GM12864 (cell line): ENCODE measurements at regions not wholly inside any gene's neighbourhood (a gene's known extent, or its start where the extent isn't known, plus 50 kb on each side); places are given as distances from the start of the nearest gene placed in this dataset.

Experiments used
- DNase-seq: peaks from one replicate; pipeline ENCODE4 v3.0.0-alpha.2; 2011; ENCODE audit warnings: low read depth
- H3K4me3 ChIP-seq: 2 replicates; pipeline ENCODE4 v1.5.1; 2011; ENCODE audit warnings: mild to moderate bottlenecking, low read depth, low read length, control low read depth
- TF ChIP-seq, protein P1 (sequence below): IDR thresholded peaks from 2 replicates; pipeline ENCODE4 v1.5.1; 2011; ENCODE audit warnings: low read depth, mild to moderate bottlenecking, moderate library complexity, low read length, control low read depth, inconsistent platforms; ENCODE audit errors: missing control alignments

DNA sequence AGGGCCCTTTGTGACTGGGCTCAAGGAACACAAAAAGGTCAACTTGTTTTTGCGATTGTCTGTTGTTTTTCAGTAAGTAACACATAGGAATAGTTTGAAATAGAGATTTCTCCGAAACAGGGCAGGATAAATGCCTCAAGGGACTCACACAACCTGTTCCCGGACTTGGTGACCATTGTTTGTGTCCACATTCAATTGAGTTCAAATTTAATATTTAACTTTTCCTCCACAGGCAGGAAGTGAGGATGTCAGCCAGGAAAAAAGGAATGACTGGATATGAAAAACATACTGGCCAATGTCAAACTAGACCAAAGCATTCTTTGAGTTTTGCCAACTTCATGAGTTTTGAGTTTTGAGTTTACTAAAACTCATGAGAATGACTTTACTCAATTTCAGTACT is 72.7 kb downstream of the SPATA31C2 start:
- TF ChIP-seq, protein P1, sequence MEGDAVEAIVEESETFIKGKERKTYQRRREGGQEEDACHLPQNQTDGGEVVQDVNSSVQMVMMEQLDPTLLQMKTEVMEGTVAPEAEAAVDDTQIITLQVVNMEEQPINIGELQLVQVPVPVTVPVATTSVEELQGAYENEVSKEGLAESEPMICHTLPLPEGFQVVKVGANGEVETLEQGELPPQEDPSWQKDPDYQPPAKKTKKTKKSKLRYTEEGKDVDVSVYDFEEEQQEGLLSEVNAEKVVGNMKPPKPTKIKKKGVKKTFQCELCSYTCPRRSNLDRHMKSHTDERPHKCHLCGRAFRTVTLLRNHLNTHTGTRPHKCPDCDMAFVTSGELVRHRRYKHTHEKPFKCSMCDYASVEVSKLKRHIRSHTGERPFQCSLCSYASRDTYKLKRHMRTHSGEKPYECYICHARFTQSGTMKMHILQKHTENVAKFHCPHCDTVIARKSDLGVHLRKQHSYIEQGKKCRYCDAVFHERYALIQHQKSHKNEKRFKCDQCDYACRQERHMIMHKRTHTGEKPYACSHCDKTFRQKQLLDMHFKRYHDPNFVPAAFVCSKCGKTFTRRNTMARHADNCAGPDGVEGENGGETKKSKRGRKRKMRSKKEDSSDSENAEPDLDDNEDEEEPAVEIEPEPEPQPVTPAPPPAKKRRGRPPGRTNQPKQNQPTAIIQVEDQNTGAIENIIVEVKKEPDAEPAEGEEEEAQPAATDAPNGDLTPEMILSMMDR: no peak
- H3K4me3 ChIP-seq: no peak overlapping the region
- no peak for DNase-seq

DNA sequence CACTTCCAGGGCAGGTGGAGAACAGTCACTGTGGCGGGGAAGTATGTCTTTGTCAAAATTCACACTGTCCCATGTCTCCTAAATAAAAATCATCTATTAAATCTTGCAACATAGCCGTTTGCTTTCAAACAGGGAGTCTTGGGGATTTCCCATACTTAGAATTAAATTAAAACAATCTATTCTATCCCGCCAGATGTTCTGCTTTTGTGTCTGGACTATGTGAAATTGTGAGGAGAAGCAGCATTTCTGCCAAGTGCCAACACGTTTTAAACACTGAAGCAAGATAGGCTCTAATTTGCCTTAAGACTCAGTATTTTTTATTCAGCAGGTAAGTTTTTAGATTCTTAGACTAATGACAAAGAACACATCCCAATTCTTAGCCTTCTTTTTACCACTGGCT is 73.7 kb downstream of the SPATA31C2 start:
- TF ChIP-seq, protein P1: no peak
- H3K4me3 ChIP-seq: no peak overlapping the region
- DNase-seq: no peak

- TF ChIP-seq, protein P1: no peak
- H3K4me3 ChIP-seq: no peak overlapping the region
- no peak for DNase-seq
Measured at GRCh38 chr9:88060746-88061145, 77.5 kb downstream of the SPATA31C2 start.

DNA sequence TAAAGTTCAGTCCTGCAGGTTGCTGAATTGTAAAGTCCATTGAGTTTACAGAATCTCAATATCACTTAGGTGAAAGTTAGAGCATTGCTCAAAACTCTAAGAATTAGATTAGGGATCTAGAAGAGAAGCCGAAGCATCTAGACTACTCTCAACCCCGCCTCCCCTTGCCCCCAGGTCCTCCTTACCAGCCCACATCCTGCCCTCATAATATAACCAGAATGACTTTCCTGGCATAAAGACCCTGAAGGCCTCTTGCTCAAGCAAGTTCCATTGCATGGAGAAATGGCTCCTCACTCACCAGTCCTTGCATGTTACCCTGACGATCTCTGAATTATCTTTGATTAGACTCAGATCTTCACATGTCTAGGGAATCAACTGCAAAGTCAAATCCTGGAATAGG is 78.8 kb downstream of the SPATA31C2 start:
- DNase-seq: no peak
- TF ChIP-seq, protein P1: no peak
- H3K4me3 ChIP-seq: no peak overlapping the region

GRCh38 chr9:88056876-88057275 is 81.4 kb downstream of the SPATA31C2 start:
- no peak for DNase-seq
- no peak overlapping the region for H3K4me3 ChIP-seq
- TF ChIP-seq, protein P1: no peak

- no peak overlapping the region for H3K4me3 ChIP-seq
- TF ChIP-seq, protein P1: no peak
- no peak for DNase-seq
Measured at GRCh38 chr9:88053856-88054501, 79.6 kb upstream of the CDK20 start.

DNA sequence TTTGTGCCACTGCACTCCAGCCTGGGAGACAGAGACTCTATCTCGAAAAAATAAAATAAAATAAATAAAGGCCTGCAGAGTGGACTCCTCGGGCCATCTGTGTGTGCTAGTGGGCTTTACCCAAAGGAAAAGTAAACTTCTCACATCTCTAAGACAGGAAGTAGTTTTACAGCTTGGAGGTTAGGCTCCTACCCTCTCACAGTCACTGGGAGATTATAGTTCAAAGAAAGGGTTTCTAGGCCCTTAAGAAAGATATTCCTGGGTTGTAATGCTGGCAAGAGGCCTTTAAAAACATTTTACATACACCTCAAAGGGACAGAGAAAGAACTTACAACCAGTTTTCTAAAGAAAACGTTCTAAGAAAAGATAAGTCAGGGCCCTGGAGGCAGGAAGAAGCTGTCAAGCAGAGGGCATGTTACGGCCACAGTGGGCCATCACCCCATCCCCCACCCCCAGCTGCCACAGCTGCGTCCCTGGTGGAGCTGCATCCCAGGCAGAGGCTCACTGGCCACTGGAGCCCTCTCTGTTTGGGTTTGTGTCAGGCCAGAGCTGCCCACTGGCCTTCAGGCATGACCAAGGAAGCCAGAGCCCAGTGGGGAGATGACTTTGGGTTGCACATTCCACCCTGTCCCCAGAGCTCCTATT is 78.1 kb upstream of the CDK20 start:
- TF ChIP-seq, protein P1: no peak
- no peak for DNase-seq
- H3K4me3 ChIP-seq: no peak overlapping the region
